ENCODE measurements at regions not wholly inside any gene's neighbourhood (a gene's known extent, or its start where the extent isn't known, plus 50 kb on each side); places are given as distances from the start of the nearest gene placed in this dataset.

DNA sequence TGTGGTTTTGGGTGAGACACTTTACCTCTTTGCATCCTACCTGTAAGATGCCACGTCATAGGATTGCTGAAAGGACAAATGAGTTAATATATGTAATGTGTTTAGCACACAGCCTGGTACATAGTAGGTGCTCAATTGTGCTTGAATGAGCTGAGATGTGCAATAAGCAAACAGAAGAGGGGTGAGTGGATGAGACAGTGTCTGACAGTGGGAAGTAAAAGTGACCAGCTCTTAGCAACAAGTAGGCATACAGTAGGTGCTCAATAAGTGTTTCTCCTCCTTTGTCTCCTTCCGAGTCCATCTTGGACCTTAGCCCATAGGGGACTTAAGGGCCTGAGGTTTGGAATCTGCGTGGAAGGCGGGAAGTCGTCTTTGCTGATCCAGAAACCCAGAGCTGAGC, 104.7 kb downstream of the CEBPB start:
- H3K4me2 ChIP-seq (ENCODE audit: insufficient read depth, low read length), result no peak overlapping the region
- H3K9ac ChIP-seq (replicated peaks; ENCODE audit: extremely low read depth, insufficient read depth, low read length), result no peak overlapping the region
- FAIRE-seq (no peak), DNase-seq (ENCODE audit: low read depth, low spot score) (no peak)
- H3K27me3 ChIP-seq (ENCODE audit: control insufficient read depth in 2 of 2, insufficient read depth in 2 of 2, low read length in 2 of 2), result no peaks in the 10 kb centered on the region
- intact Hi-C loops (cut with micrococcal nuclease), result no loop called here
- dilution Hi-C loops (cut with MboI; ENCODE audit: extremely low pct_ligation_motif_present, low sequenced_read_pairs), result no loop called here
- H3K27ac ChIP-seq (ENCODE audit: insufficient read depth, low read depth, low read length), result no peak overlapping the region
- H3K9me1 ChIP-seq (replicated peaks; ENCODE audit: control insufficient read depth, extremely low read depth, insufficient read depth, low read length), result no peaks in the 10 kb centered on the region
- CTCF ChIA-PET, result no interaction called here
- no TSS peak for BruUV-seq (replicated peaks)
- no peaks in the 10 kb centered on the region for H3K79me2 ChIP-seq (ENCODE audit: control insufficient read depth, insufficient read depth, low read length)
- no peak overlapping the region for H3K4me3 ChIP-seq (replicated peaks in 1 of 3; ENCODE audit: insufficient read depth in 1 of 3, low read depth in 1 of 3, low read length in 3 of 3)
- TF ChIP-seq FOS (IDR thresholded peaks at IDR 0.05; ENCODE audit: borderline replicate concordance, insufficient read depth, low read length), result no peak
- H3K9me3 ChIP-seq (replicated peaks; ENCODE audit: control insufficient read depth, insufficient read depth, low read length), result no peaks in the 10 kb centered on the region
- H3K36me3 ChIP-seq (ENCODE audit: control insufficient read depth in 2 of 2, extremely low read depth in 1 of 2, insufficient read depth in 2 of 2, low read length in 2 of 2), result no peaks in the 10 kb centered on the region
- no peak overlapping the region for H2AFZ ChIP-seq (ENCODE audit: low read depth, low read length)
- POLR2A ChIA-PET, result no interaction called here
- no peaks in the 10 kb centered on the region for H4K20me1 ChIP-seq (replicated peaks; ENCODE audit: control insufficient read depth, extremely low read depth, insufficient read depth, low read length)
- peaks cover 14% of the 10 kb centered on the region for H3K4me1 ChIP-seq (ENCODE audit: control insufficient read depth, extremely low read depth, insufficient read depth, low read length)

DNA sequence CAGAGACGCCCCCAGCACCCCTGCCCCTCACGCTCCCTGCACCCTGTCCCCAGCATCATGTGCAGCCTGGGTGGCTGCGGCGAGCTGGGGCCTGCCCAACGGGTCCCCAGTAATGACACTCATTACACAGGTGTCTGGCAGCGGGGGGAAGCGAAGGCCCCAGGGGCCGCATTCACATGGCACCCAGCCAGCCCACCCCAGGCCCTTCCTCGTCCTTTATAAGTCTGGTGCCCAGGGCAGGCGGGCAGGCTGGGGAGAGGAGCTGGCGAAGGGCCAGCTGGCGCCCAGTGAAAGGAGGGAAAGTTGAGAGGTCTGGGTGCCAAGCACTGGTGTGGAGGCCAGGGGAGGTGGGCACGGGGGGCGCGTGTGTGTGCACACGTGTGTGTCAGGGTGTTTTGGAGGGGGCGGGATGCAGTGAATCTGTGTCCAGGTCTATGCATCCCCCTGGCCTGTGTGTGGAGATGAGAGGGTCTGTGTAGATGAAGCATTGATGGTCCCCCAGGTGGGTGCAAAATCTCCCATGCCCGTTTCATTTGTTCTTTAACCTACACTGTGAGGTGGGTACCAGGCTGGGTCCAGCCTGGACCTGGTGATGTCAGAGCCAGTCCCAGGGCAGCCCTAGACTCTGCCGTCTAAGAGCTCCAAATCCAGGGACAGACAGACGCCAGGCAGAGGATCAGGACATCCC, 105.3 kb downstream of the CEBPB start:
- Histone ChIP-seq H3K9ac (replicated peaks; ENCODE audit: extremely low read depth, insufficient read depth, low read length) (no peak overlapping the region), H3K27ac (ENCODE audit: insufficient read depth, low read depth, low read length) (no peak overlapping the region)
- CTCF ChIA-PET, result interaction anchor here (0.6 to 2.1 kb wide), 3 partner anchors 11 to 15 kb away, joined by 3 to 7 read pairs (median 4); no protein-coding TSS in a partner anchor

More for the DNA sequence above, 105.3 kb downstream of the CEBPB start:
- no peak for FAIRE-seq
- dilution Hi-C loops (cut with MboI; ENCODE audit: extremely low pct_ligation_motif_present, low sequenced_read_pairs), result no loop called here
- no peaks in the 10 kb centered on the region for H3K27me3 ChIP-seq (ENCODE audit: control insufficient read depth in 2 of 2, insufficient read depth in 2 of 2, low read length in 2 of 2)
- peaks cover 14% of the 10 kb centered on the region for H3K4me1 ChIP-seq (ENCODE audit: control insufficient read depth, extremely low read depth, insufficient read depth, low read length)
- no peak overlapping the region for H3K4me2 ChIP-seq (ENCODE audit: insufficient read depth, low read length)
- H3K36me3 ChIP-seq (ENCODE audit: control insufficient read depth in 2 of 2, extremely low read depth in 1 of 2, insufficient read depth in 2 of 2, low read length in 2 of 2), result no peaks in the 10 kb centered on the region
- BruUV-seq (replicated peaks), result no TSS peak
- no peaks in the 10 kb centered on the region for H3K79me2 ChIP-seq (ENCODE audit: control insufficient read depth, insufficient read depth, low read length)
- no peak overlapping the region for H2AFZ ChIP-seq (ENCODE audit: low read depth, low read length)
- DNase-seq (ENCODE audit: low read depth, low spot score), result no peak
- intact Hi-C loops (cut with micrococcal nuclease), result no loop called here
- no peaks in the 10 kb centered on the region for H3K9me1 ChIP-seq (replicated peaks; ENCODE audit: control insufficient read depth, extremely low read depth, insufficient read depth, low read length)
- no peaks in the 10 kb centered on the region for H4K20me1 ChIP-seq (replicated peaks; ENCODE audit: control insufficient read depth, extremely low read depth, insufficient read depth, low read length)
- no peak overlapping the region for H3K4me3 ChIP-seq (replicated peaks in 1 of 3; ENCODE audit: insufficient read depth in 1 of 3, low read depth in 1 of 3, low read length in 3 of 3)
- no peaks in the 10 kb centered on the region for H3K9me3 ChIP-seq (replicated peaks; ENCODE audit: control insufficient read depth, insufficient read depth, low read length)
- POLR2A ChIA-PET, result no interaction called here
- TF ChIP-seq JUN (IDR thresholded peaks at IDR 0.05; ENCODE audit: borderline replicate concordance, insufficient read depth, insufficient read length, low read depth) (no peak), POLR2AphosphoS5 (IDR thresholded peaks at IDR 0.05; ENCODE audit: insufficient read depth, low read depth, low read length) (no peak), FOS (IDR thresholded peaks at IDR 0.05; ENCODE audit: borderline replicate concordance, insufficient read depth, low read length) (no peak), POLR2A (IDR thresholded peaks at IDR 0.05; ENCODE audit: low read depth, low read length) (no peak), EZH2 (IDR thresholded peaks at IDR 0.05; ENCODE audit: borderline replicate concordance, low read depth, low read length, severe bottlenecking) (no peak)
- TF ChIP-seq, protein P1, sequence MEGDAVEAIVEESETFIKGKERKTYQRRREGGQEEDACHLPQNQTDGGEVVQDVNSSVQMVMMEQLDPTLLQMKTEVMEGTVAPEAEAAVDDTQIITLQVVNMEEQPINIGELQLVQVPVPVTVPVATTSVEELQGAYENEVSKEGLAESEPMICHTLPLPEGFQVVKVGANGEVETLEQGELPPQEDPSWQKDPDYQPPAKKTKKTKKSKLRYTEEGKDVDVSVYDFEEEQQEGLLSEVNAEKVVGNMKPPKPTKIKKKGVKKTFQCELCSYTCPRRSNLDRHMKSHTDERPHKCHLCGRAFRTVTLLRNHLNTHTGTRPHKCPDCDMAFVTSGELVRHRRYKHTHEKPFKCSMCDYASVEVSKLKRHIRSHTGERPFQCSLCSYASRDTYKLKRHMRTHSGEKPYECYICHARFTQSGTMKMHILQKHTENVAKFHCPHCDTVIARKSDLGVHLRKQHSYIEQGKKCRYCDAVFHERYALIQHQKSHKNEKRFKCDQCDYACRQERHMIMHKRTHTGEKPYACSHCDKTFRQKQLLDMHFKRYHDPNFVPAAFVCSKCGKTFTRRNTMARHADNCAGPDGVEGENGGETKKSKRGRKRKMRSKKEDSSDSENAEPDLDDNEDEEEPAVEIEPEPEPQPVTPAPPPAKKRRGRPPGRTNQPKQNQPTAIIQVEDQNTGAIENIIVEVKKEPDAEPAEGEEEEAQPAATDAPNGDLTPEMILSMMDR (IDR thresholded peaks at IDR 0.05; ENCODE audit: extremely low read depth in 1 of 2, insufficient read depth in 1 of 2, low read depth in 1 of 2, low read length in 2 of 2), result no peak
- TF ChIP-seq, protein P2, sequence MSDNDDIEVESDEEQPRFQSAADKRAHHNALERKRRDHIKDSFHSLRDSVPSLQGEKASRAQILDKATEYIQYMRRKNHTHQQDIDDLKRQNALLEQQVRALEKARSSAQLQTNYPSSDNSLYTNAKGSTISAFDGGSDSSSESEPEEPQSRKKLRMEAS (IDR thresholded peaks at IDR 0.05; ENCODE audit: insufficient read depth, insufficient read length), result no peak

Measured in endothelial cell of umbilical vein (primary cell).